Smooth muscle cell (in vitro differentiated cells): ENCODE measurements at regions not wholly inside any gene's neighbourhood (a gene's known extent, or its start where the extent isn't known, plus 50 kb on each side); places are given as distances from the start of the nearest gene placed in this dataset.
"Not testable (repeated sequence)": the region's sequence is repeated elsewhere in the genome, so short reads cannot be mapped to it uniquely, and the experiment has no call there.

ENCODE experiments used
- DNase-seq: peaks from one replicate; lab custom pipeline; 2025; ENCODE audit not compliant: unreplicated experiment; lab: John Stamatoyannopoulos, UW
- H2AFZ ChIP-seq: fragments of 200-600 bp; sonication (generic); 2 replicates; pipeline ENCODE4 v1.6.0; 2016; ENCODE audit warnings: antibody characterized with exemption, low read depth, mild to moderate bottlenecking
- H3F3A ChIP-seq: fragments of 200-600 bp; sonication (generic); 2 replicates; pipeline ENCODE4 v1.6.0; 2017; ENCODE audit warnings: antibody characterized with exemption, low read depth
- H3K27ac ChIP-seq: fragments of 200-600 bp; sonication (generic); 2 replicates; pipeline ENCODE4 v1.5.1; 2016; ENCODE audit warnings: low read depth, mild to moderate bottlenecking
- H3K27me3 ChIP-seq: fragments of 200-600 bp; sonication (generic); 2 replicates; pipeline ENCODE4 v1.6.1; 2016; ENCODE audit warnings: low read depth, mild to moderate bottlenecking
- H3K36me3 ChIP-seq: fragments of 200-600 bp; sonication (generic); 2 replicates; pipeline ENCODE4 v1.5.1; 2016; ENCODE audit warnings: low read depth
- H3K4me1 ChIP-seq: fragments of 200-600 bp; sonication (generic); 2 replicates; pipeline ENCODE4 v1.5.1; 2016; ENCODE audit warnings: low read depth
- H3K4me2 ChIP-seq: fragments of 200-600 bp; sonication (generic); 2 replicates; pipeline ENCODE4 v1.6.0; 2016; ENCODE audit warnings: mild to moderate bottlenecking
- H3K4me3 ChIP-seq: fragments of 200-600 bp; sonication (generic); 2 replicates; pipeline ENCODE4 v1.5.1; 2016; ENCODE audit warnings: mild to moderate bottlenecking
- H3K79me2 ChIP-seq: fragments of 200-600 bp; sonication (generic); 2 replicates; pipeline ENCODE4 v1.6.0; 2016; ENCODE audit warnings: low read depth, mild to moderate bottlenecking
- H3K9ac ChIP-seq: fragments of 200-600 bp; sonication (generic); 2 replicates; pipeline ENCODE4 v1.6.0; 2016; ENCODE audit warnings: low read depth
- H3K9me3 ChIP-seq: fragments of 200-600 bp; sonication (generic); replicated peaks from 2 replicates; pipeline ENCODE4 v1.5.1; 2016; ENCODE audit warnings: low read depth
- H4K20me1 ChIP-seq: fragments of 200-600 bp; sonication (generic); 2 replicates; pipeline ENCODE4 v1.6.0; 2016; ENCODE audit warnings: low read depth
- CTCF ChIP-seq: fragments of 200-600 bp; sonication (generic); IDR thresholded peaks from 2 replicates; pipeline ENCODE4 v1.5.1; 2017; ENCODE audit warnings: borderline replicate concordance, mild to moderate bottlenecking, antibody characterized with exemption; ENCODE audit not compliant: insufficient read depth, poor library complexity, severe bottlenecking
- WGBS: methylation state at CpG from one replicate; pipeline ENCODE4 v1.1.7; 2016; ENCODE audit warnings: low lambda C conversion rate; 5-methylcytosine and 5-hydroxymethylcytosine counted together

DNA sequence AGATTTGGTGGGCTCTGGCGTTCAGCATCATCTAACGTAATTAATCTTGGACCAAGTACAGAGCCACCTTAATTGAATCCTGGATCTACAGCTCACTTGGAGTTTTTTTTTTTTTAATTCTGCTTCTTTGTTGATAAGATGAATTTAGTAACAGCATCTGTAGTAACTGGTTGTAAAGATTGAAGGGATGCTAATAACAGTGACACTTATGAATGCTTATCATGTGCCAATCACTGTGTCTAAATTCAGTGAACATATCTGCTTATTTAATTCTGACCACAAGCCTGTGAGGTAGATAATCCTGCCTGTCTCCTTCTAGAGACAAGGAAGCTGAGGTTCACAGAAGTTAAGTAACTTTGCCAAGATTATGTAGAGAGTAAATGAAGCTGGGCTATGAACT, 408.0 kb downstream of the RWDD3 start:
- Histone ChIP-seq H3K9ac (no peak overlapping the region), H2AFZ (no peak overlapping the region), H3K36me3 (no peaks in the 10 kb centered on the region), H4K20me1 (no peaks in the 10 kb centered on the region), H3K4me1 (no peaks in the 10 kb centered on the region), H3K27me3 (no peaks in the 10 kb centered on the region), H3K27ac (no peak overlapping the region), H3F3A (no peaks in the 10 kb centered on the region), H3K4me2 (no peak overlapping the region), H3K4me3 (no peak overlapping the region), H3K9me3 (no peaks in the 10 kb centered on the region), H3K79me2 (no peaks in the 10 kb centered on the region)
- no peak for DNase-seq
- no peak for TF ChIP-seq CTCF
- 94% methylated on average over 2 of the region's 2 CpGs for WGBS

GRCh38 chr1:95643071-95643470, 409.1 kb downstream of the RWDD3 start:
- no peak overlapping the region for H3K4me3 ChIP-seq
- no peaks in the 10 kb centered on the region for H3K27me3 ChIP-seq
- H3K36me3 ChIP-seq: no peaks in the 10 kb centered on the region
- H3K27ac ChIP-seq: no peak overlapping the region
- no peaks in the 10 kb centered on the region for H3K4me1 ChIP-seq
- no peak overlapping the region for H3K9ac ChIP-seq
- H3K9me3 ChIP-seq: no peaks in the 10 kb centered on the region
- H3K79me2 ChIP-seq: no peaks in the 10 kb centered on the region
- H3F3A ChIP-seq: no peaks in the 10 kb centered on the region
- no peak overlapping the region for H2AFZ ChIP-seq
- WGBS: 88% methylated on average over 3 of the region's 3 CpGs
- H4K20me1 ChIP-seq: no peaks in the 10 kb centered on the region
- TF ChIP-seq CTCF: no peak
- no peak overlapping the region for H3K4me2 ChIP-seq
- no peak for DNase-seq

- H2AFZ ChIP-seq, H3K27ac ChIP-seq, H3K9me3 ChIP-seq, DNase-seq, H3K4me1 ChIP-seq, H3K9ac ChIP-seq, H3F3A ChIP-seq, H3K79me2 ChIP-seq, H3K4me2 ChIP-seq, H3K27me3 ChIP-seq, H3K36me3 ChIP-seq, H4K20me1 ChIP-seq, H3K4me3 ChIP-seq: not testable (repeated sequence)
- 85% methylated on average over 6 of the region's 6 CpGs for WGBS
Measured at GRCh38 chr1:95645126-95645525, 411.1 kb downstream of the RWDD3 start.

- no peak for DNase-seq
- Histone ChIP-seq H3K4me1 (no peaks in the 10 kb centered on the region), H3F3A (peaks cover 6% of the 10 kb centered on the region), H2AFZ (no peak overlapping the region), H4K20me1 (no peaks in the 10 kb centered on the region), H3K9me3 (no peaks in the 10 kb centered on the region), H3K27ac (peak overlapping the region; percentile 86), H3K79me2 (no peaks in the 10 kb centered on the region), H3K27me3 (no peaks in the 10 kb centered on the region), H3K4me2 (peak overlapping the region; percentile 38), H3K36me3 (no peaks in the 10 kb centered on the region), H3K4me3 (no peak overlapping the region), H3K9ac (peak overlapping the region; percentile 49)
- no peak for TF ChIP-seq CTCF
- 28% methylated on average over 3 of the region's 3 CpGs for WGBS
Measured at GRCh38 chr1:95650631-95651030, 416.6 kb downstream of the RWDD3 start.
